Ovary (tissue), 7 donors: ENCODE measurements at regions not wholly inside any gene's neighbourhood (a gene's known extent, or its start where the extent isn't known, plus 50 kb on each side); places are given as distances from the start of the nearest gene placed in this dataset.

Source experiments
- DNase-seq, 5 donors: peaks; one replicate each; pipeline ENCODE4 v3.0.0-alpha.2; 2019 to 2020
- H3K27ac ChIP-seq, 2 donors: fragments of 200-600 bp; one replicate each; pipeline versions ENCODE4 v1.5.1 to v1.8.0; 2019 to 2022
- H3K27me3 ChIP-seq: fragments of 200-600 bp; one replicate; pipeline ENCODE4 v1.8.0; 2022
- H3K36me3 ChIP-seq: fragments of 200-600 bp; sonication (generic); one replicate; pipeline ENCODE4 v1.5.1; 2019
- H3K4me1 ChIP-seq: one replicate; pipeline ENCODE4 v1.8.1; 2013; ENCODE audit warnings: mild to moderate bottlenecking, moderate library complexity; ENCODE audit not compliant: insufficient read depth
- H3K4me3 ChIP-seq: fragments of 200-600 bp; sonication (generic); one replicate; pipeline ENCODE4 v1.5.1; 2017
- H3K9me3 ChIP-seq, 2 donors: fragments of 200-600 bp in 1 of 2; sonication (generic) in 1 of 2; one replicate each; pipeline versions ENCODE4 v1.5.1 to v1.8.1; 2013 to 2019; ENCODE audit warnings: mild to moderate bottlenecking in 1 of 2, moderate library complexity in 1 of 2
- CTCF ChIP-seq, 3 donors: fragments of 450-650 bp in 2 of 3; fragments of 200-600 bp in 1 of 3; IDR thresholded peaks; one replicate each; pipeline versions ENCODE4 v1.5.1 to v1.8.0; 2016 to 2022; ENCODE audit warnings: antibody characterized with exemption in 3 of 3, mild to moderate bottlenecking in 1 of 3
- EP300 ChIP-seq: sonication (generic); formaldehyde crosslinking; IDR thresholded peaks from one replicate; pipeline ENCODE4 v1.6.1; 2017; ENCODE audit warnings: antibody characterized with exemption
- POLR2A ChIP-seq: fragments of 450-650 bp; IDR thresholded peaks from one replicate; pipeline ENCODE4 v1.6.1; 2017; ENCODE audit warnings: antibody characterized with exemption, mild to moderate bottlenecking, moderate library complexity
- WGBS, 3 donors: extraction: QIAGEN DNeasy Blood & Tissue Kit in 1 of 3; methylation state at CpG; one replicate each; pipeline versions ENCODE4 v1.1.5 to v1.1.7; 2013 to 2017; 5-methylcytosine and 5-hydroxymethylcytosine counted together
- intact Hi-C, 4 donors: fragments of 100-400 bp; cut with DNase I; formaldehyde crosslinking; loops; one replicate each; pipeline versions ENCODE4 v1.11.0 to v1.15.1; 2022 to 2023
- donor health status: DM: no; HTN: no; CAD: no; lungs with moderate emphysema.
- donor health status: DM: no; HTN: no; CAD: no.
- donor health status: Bipolar disorder and iron deficiency.
- donor health status: DM: no; HTN: no; CAD: no.
- donor health status: DM: yes; HTN: yes; CAD: no.

GRCh38 chr5:166781737-166782136, 1509.7 kb upstream of the WWC1 start:
- H3K4me1 ChIP-seq, result no peaks in the 10 kb centered on the region
- no peaks in the 10 kb centered on the region for H3K27me3 ChIP-seq
- no peak for TF ChIP-seq CTCF (IDR thresholded peaks at IDR 0.05)
- TF ChIP-seq EP300, result no peak
- no peak for TF ChIP-seq POLR2A
- no peaks in the 10 kb centered on the region for H3K36me3 ChIP-seq
- intact Hi-C loops, result no loop called here
- H3K4me3 ChIP-seq, result no peak overlapping the region
- no peak for DNase-seq
- no peak overlapping the region for H3K27ac ChIP-seq
- no peaks in the 10 kb centered on the region for H3K9me3 ChIP-seq
- 16 to 26% (median 19%) methylated on average over 4 of the region's 4 CpGs for WGBS, 3 donors

- Histone ChIP-seq H3K4me1 (no peaks in the 10 kb centered on the region), H3K9me3 (no peaks in the 10 kb centered on the region), H3K36me3 (no peaks in the 10 kb centered on the region), H3K4me3 (no peak overlapping the region), H3K27ac (no peak overlapping the region), H3K27me3 (no peaks in the 10 kb centered on the region)
- intact Hi-C loops, result no loop called here
- TF ChIP-seq EP300 (no peak), CTCF (IDR thresholded peaks at IDR 0.05) (no peak), POLR2A (no peak)
- no peak for DNase-seq
- 96 to 97% (median 96%) methylated on average over 28 to 29 of the region's 29 CpGs for WGBS, 3 donors
Measured at GRCh38 chr5:166784545-166785078, 1506.8 kb upstream of the WWC1 start.

GRCh38 chr5:166786178-166786577, 1505.3 kb upstream of the WWC1 start:
- Histone ChIP-seq H3K36me3 (no peaks in the 10 kb centered on the region), H3K4me3 (no peak overlapping the region), H3K4me1 (no peaks in the 10 kb centered on the region), H3K27me3 (no peaks in the 10 kb centered on the region), H3K27ac (no peak overlapping the region), H3K9me3 (no peaks in the 10 kb centered on the region)
- DNase-seq, result no peak
- intact Hi-C loops, result no loop called here
- 73 to 80% (median 74%) methylated on average over 2 of the region's 2 CpGs for WGBS, 3 donors
- TF ChIP-seq POLR2A, result no peak
- TF ChIP-seq CTCF (IDR thresholded peaks at IDR 0.05), result no peak
- TF ChIP-seq EP300, result no peak

GRCh38 chr5:166786889-166787288, 1504.6 kb upstream of the WWC1 start:
- intact Hi-C loops, result no loop called here
- WGBS, 3 donors, result 88 to 90% (median 89%) methylated on average over 8 of the region's 8 CpGs
- no peak for DNase-seq

More at GRCh38 chr5:166786889-166787288, 1504.6 kb upstream of the WWC1 start:
- Histone ChIP-seq H3K4me3 (no peak overlapping the region), H3K27ac (no peak overlapping the region), H3K27me3 (no peaks in the 10 kb centered on the region), H3K4me1 (no peaks in the 10 kb centered on the region), H3K36me3 (no peaks in the 10 kb centered on the region), H3K9me3 (no peaks in the 10 kb centered on the region)
- no peak for TF ChIP-seq EP300
- TF ChIP-seq CTCF (IDR thresholded peaks at IDR 0.05), result no peak
- no peak for TF ChIP-seq POLR2A
